SJSA1 (cell line): ENCODE measurements at regions not wholly inside any gene's neighbourhood (a gene's known extent, or its start where the extent isn't known, plus 50 kb on each side); places are given as distances from the start of the nearest gene placed in this dataset.

ENCODE experiments used
- DNase-seq, 2 experiments: peaks; one replicate each; pipeline ENCODE4 v3.0.0-alpha.2; 2015 to 2020; ENCODE audit warnings: low spot score in 2 of 2, low read depth in 1 of 2
- H3K27ac ChIP-seq: fragments of 250-450 bp; sonication (Bioruptor Pico); 2 replicates; pipeline ENCODE4 v1.5.1; 2020; ENCODE audit warnings: mild to moderate bottlenecking, moderate library complexity
- H3K27me3 ChIP-seq: fragments of 250-450 bp; sonication (Bioruptor Pico); replicated peaks from 2 replicates; pipeline ENCODE4 v1.5.1; 2020; ENCODE audit warnings: mild to moderate bottlenecking, moderate library complexity
- H3K36me3 ChIP-seq: fragments of 250-450 bp; sonication (Bioruptor Pico); 2 replicates; pipeline ENCODE4 v1.5.1; 2020; ENCODE audit warnings: mild to moderate bottlenecking
- H3K4me1 ChIP-seq: fragments of 250-450 bp; sonication (Bioruptor Pico); replicated peaks from 2 replicates; pipeline ENCODE4 v1.6.1; 2021; ENCODE audit warnings: mild to moderate bottlenecking
- H3K4me3 ChIP-seq: fragments of 250-450 bp; sonication (Bioruptor Pico); 2 replicates; pipeline ENCODE4 v1.5.1; 2020; ENCODE audit warnings: mild to moderate bottlenecking
- H3K9me3 ChIP-seq: fragments of 250-450 bp; sonication (Bioruptor Pico); replicated peaks from 2 replicates; pipeline ENCODE4 v1.5.1; 2020; ENCODE audit warnings: mild to moderate bottlenecking

DNA sequence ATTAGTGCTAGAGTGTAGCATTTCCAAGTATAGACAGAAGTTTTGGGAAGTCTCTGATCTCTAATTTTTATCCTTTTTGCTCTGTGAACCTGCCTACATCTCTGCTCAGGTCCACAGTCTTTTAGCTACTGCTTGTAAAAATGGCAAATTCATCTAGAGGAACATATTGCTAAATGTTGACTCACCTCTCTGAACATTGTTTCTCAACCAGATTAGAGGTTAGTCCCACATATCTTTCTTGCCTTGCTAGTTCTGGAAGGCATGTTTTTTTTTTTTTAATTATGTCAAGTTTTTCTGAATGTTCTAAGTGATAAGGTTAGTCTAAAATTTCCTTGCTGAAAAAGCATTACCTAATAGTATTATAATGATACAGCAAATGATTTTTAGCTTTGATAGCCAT, 2889.6 kb upstream of the PCDH20 start:
- no peaks in the 10 kb centered on the region; the same call in 1 of the 2 replicates for H3K9me3 ChIP-seq
- DNase-seq: no peak
- no peaks in the 10 kb centered on the region for H3K4me1 ChIP-seq
- H3K4me3 ChIP-seq: no peak overlapping the region
- H3K36me3 ChIP-seq: no peaks in the 10 kb centered on the region
- H3K27ac ChIP-seq: no peak overlapping the region
- no peaks in the 10 kb centered on the region for H3K27me3 ChIP-seq

DNA sequence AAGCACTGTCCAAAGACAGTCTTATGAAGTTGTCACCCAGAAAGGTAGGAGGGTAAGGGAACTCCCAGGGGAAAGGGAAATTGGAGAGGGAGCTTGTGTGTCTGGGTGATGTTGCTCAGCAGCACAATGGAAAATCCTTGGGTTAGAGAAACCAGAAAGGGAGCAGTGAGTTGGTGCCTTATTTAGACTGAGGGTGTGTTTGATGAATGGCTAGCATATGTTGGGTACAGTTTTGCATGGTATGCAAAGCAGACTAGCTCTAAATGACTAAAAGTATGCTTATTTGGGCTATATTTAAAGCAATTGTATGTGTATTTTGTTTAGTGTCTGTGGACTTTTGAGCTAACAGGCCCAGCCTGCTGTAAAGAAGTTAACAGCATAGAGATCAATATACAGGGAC, 2884.6 kb upstream of the PCDH20 start:
- Histone ChIP-seq H3K9me3 (no peaks in the 10 kb centered on the region; the same call in 1 of the 2 replicates), H3K4me1 (no peaks in the 10 kb centered on the region), H3K36me3 (no peaks in the 10 kb centered on the region), H3K27me3 (no peaks in the 10 kb centered on the region), H3K27ac (no peak overlapping the region), H3K4me3 (no peak overlapping the region)
- no peak for DNase-seq

GRCh38 chr13:64293923-64294322, 2878.3 kb upstream of the PCDH20 start:
- no peak for DNase-seq
- H3K36me3 ChIP-seq: no peaks in the 10 kb centered on the region
- no peaks in the 10 kb centered on the region for H3K27me3 ChIP-seq
- H3K9me3 ChIP-seq: no peaks in the 10 kb centered on the region
- H3K4me1 ChIP-seq: no peaks in the 10 kb centered on the region
- no peak overlapping the region for H3K27ac ChIP-seq
- no peak overlapping the region for H3K4me3 ChIP-seq

GRCh38 chr13:64289702-64290101, 2874.1 kb upstream of the PCDH20 start:
- Histone ChIP-seq H3K36me3 (no peaks in the 10 kb centered on the region), H3K4me3 (no peak overlapping the region), H3K27me3 (no peaks in the 10 kb centered on the region), H3K27ac (no peak overlapping the region), H3K4me1 (no peaks in the 10 kb centered on the region), H3K9me3 (no peaks in the 10 kb centered on the region)
- DNase-seq: no peak

DNA sequence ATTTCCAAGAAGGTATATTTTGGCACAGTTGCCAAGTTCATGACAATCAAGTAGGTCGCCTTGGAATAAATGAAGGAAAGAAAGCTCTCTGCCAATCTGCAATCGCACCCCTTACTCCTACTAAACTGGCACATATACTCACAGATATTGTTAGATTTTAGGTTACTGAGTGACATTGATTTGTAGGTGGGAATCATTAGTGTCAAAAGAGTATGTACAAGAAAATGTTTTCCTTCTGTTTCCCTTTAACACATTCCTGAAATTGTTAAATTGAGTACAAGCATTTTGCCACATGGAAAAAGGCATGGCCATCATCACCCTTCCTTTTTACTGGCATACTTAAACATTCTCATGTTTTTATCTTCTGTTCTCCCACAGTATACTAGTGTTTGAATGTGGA, 2868.3 kb upstream of the PCDH20 start:
- H3K4me3 ChIP-seq: no peak overlapping the region

DNA sequence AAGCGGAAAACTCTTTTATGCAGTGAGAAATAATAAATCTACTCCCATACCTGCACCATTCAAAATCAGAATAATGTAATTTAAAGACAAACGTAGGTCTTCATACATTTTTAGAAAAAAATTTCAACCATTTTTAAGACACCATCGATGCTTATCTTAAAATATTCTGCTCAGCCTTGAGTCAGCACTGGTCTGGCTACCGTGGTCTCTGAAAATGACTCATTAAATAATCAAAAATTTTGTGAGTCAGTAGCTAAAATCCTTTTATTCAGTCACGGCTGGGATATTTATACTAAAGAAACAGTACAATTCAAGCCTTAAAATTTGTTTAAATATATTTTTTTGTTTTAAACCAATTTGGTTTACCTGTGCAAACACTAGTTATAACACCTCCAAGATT, 2862.8 kb upstream of the PCDH20 start:
- no peak overlapping the region for H3K27ac ChIP-seq
- no peak overlapping the region for H3K4me3 ChIP-seq
- H3K9me3 ChIP-seq: no peaks in the 10 kb centered on the region
- H3K36me3 ChIP-seq: no peaks in the 10 kb centered on the region
- DNase-seq: no peak
- no peaks in the 10 kb centered on the region for H3K4me1 ChIP-seq
- no peaks in the 10 kb centered on the region for H3K27me3 ChIP-seq

More for the DNA sequence above, 2868.3 kb upstream of the PCDH20 start:
- Histone ChIP-seq H3K36me3 (no peaks in the 10 kb centered on the region), H3K4me1 (no peaks in the 10 kb centered on the region), H3K27ac (no peak overlapping the region), H3K27me3 (no peaks in the 10 kb centered on the region), H3K9me3 (no peaks in the 10 kb centered on the region)
- no peak for DNase-seq

GRCh38 chr13:64277097-64277496, 2861.4 kb upstream of the PCDH20 start:
- no peak overlapping the region for H3K27ac ChIP-seq
- DNase-seq: no peak
- no peaks in the 10 kb centered on the region for H3K9me3 ChIP-seq
- no peaks in the 10 kb centered on the region for H3K27me3 ChIP-seq
- no peak overlapping the region for H3K4me3 ChIP-seq
- no peaks in the 10 kb centered on the region for H3K36me3 ChIP-seq
- H3K4me1 ChIP-seq: no peaks in the 10 kb centered on the region

DNA sequence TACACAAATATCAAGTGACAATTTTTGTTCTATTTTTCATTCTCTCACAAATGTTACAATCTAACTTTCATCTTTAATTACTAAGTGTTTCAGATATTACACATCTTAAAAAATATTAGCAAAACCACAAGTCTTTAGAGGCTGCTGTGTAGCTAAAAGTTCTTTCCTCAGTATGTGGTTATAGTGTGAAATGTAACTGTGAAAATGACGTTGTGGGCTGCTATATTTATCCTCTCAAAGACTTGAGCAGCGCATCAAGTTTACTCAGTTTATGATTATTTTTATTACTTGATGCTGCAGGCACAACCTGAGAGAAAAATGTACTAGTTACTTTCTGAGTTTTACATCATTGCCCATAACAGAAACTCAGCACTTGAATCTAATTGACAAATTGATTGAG, 2860.6 kb upstream of the PCDH20 start:
- Histone ChIP-seq H3K9me3 (no peaks in the 10 kb centered on the region), H3K27me3 (no peaks in the 10 kb centered on the region), H3K36me3 (no peaks in the 10 kb centered on the region), H3K27ac (no peak overlapping the region), H3K4me3 (no peak overlapping the region), H3K4me1 (no peaks in the 10 kb centered on the region)
- no peak for DNase-seq

DNA sequence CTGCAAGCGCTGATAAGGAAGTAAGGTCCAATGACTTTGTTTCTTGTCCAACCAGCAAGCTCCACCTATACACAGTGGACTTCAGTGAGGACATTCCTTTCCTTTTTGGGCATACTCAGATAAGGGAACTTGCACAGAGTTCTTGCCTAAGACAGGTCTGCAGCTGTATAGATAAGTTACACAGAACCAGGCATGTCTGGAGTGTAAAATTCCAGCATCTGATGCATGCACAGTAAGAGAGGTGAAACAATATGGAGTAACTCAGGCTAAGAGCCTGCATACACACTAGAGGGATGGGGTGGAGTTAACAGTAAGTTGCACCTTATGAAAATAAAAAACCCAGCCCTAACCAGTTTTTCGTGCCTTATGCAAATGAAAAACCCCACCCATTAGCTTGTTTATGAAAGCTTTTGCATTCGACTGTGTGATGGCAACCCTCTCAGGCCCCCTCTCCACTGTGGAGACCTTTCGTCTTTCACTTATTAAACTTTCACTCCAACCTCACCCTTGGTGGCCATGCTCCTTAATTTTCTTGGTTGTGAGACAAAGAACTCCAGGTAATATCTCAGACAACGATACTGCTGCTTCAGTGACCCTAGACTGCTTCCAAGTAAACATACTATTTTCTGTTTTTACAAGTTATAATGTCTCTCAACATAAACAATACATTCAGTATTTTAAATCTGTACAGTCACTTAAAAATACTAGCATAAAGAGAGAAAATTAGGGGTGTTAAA, 2859.0 kb upstream of the PCDH20 start:
- H3K9me3 ChIP-seq: no peaks in the 10 kb centered on the region
- no peak for DNase-seq
- no peaks in the 10 kb centered on the region for H3K27me3 ChIP-seq
- H3K36me3 ChIP-seq: no peaks in the 10 kb centered on the region
- H3K27ac ChIP-seq: no peak overlapping the region
- H3K4me1 ChIP-seq: no peaks in the 10 kb centered on the region
- no peak overlapping the region for H3K4me3 ChIP-seq

DNA sequence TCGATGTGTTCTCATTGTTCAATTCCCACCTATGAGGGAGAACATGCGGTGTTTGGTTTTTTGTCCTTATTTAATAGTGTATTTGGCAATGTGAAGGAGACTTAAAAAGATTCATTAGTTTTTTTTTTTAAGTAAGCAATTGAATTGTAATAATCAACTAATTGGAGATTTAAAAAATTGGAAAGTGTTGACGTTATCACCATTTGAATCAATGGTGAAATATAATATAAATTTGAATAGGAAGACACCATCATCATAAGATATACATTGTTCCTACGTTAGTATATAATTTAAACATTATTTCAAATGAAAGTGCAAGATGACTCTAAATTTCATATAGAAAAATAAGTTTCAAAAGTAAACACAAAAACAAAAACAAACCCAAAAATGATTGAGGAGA, 2858.1 kb upstream of the PCDH20 start:
- H3K27ac ChIP-seq: no peak overlapping the region
- no peak for DNase-seq
- H3K4me3 ChIP-seq: no peak overlapping the region
- H3K4me1 ChIP-seq: no peaks in the 10 kb centered on the region
- H3K27me3 ChIP-seq: no peaks in the 10 kb centered on the region
- H3K36me3 ChIP-seq: no peaks in the 10 kb centered on the region
- H3K9me3 ChIP-seq: no peaks in the 10 kb centered on the region

- no peaks in the 10 kb centered on the region for H3K36me3 ChIP-seq
- DNase-seq: no peak
- no peaks in the 10 kb centered on the region for H3K9me3 ChIP-seq
- H3K27me3 ChIP-seq: no peaks in the 10 kb centered on the region
- H3K27ac ChIP-seq: no peak overlapping the region
- H3K4me3 ChIP-seq: no peak overlapping the region
- H3K4me1 ChIP-seq: no peaks in the 10 kb centered on the region
Observed at GRCh38 chr13:64272681-64273080, 2857.0 kb upstream of the PCDH20 start.

GRCh38 chr13:64266024-64266423, 2850.4 kb upstream of the PCDH20 start:
- DNase-seq: no peak
- no peak overlapping the region for H3K4me3 ChIP-seq
- H3K4me1 ChIP-seq: no peaks in the 10 kb centered on the region
- H3K9me3 ChIP-seq: no peaks in the 10 kb centered on the region
- no peak overlapping the region for H3K27ac ChIP-seq
- no peaks in the 10 kb centered on the region for H3K27me3 ChIP-seq
- no peaks in the 10 kb centered on the region for H3K36me3 ChIP-seq

DNA sequence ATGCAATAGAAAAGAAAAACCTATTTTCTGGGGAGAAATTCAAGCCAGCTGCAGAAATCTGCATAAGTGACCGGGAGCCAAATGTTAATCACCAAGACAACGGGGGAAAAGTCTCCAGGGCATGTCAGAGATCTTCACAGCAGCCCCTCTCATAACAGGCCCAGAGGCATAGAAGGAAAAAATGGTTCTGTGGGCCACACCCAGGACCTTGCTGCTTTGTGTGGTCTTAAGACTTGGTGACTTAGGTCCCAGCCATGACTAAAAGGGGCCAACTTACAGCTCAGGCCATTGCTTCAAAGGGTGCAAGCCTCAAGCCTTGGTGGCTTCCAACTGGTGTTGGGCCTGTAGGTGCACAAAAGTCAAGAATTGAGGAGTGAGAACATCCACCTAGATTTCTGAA, 2847.6 kb upstream of the PCDH20 start:
- H3K4me1 ChIP-seq: no peaks in the 10 kb centered on the region
- H3K36me3 ChIP-seq: no peaks in the 10 kb centered on the region
- H3K27me3 ChIP-seq: no peaks in the 10 kb centered on the region
- DNase-seq: no peak
- no peaks in the 10 kb centered on the region for H3K9me3 ChIP-seq
- H3K27ac ChIP-seq: no peak overlapping the region
- H3K4me3 ChIP-seq: no peak overlapping the region

DNA sequence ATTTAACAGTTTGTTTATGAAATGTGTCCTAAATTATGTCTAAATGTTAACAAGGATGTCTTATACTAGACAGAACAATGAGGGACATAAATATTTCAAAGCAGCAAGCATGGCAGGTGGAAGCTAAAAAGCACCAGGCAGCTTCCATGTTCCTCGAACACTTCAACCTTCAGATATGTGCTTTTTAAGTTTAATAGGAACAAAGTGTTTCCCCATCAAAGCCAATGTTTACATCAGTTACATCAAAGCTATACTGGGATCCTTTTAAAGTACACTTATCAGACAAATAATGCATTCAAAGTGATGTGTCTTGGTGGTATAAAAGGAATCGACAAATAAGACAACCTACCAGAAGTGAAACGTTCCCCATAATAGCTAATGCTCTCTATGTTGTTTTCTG, 2841.1 kb upstream of the PCDH20 start:
- Histone ChIP-seq H3K4me3 (no peak overlapping the region), H3K27ac (no peak overlapping the region)
- DNase-seq: no peak

GRCh38 chr13:64255988-64256387, 2840.3 kb upstream of the PCDH20 start:
- no peak overlapping the region for H3K27ac ChIP-seq

More for the DNA sequence above, 2841.1 kb upstream of the PCDH20 start:
- Histone ChIP-seq H3K36me3 (no peaks in the 10 kb centered on the region), H3K27me3 (no peaks in the 10 kb centered on the region), H3K9me3 (no peaks in the 10 kb centered on the region), H3K4me1 (no peaks in the 10 kb centered on the region)

More at GRCh38 chr13:64255988-64256387, 2840.3 kb upstream of the PCDH20 start:
- no peaks in the 10 kb centered on the region for H3K27me3 ChIP-seq
- H3K4me3 ChIP-seq: no peak overlapping the region
- H3K9me3 ChIP-seq: no peaks in the 10 kb centered on the region
- DNase-seq: no peak
- no peaks in the 10 kb centered on the region for H3K36me3 ChIP-seq
- no peaks in the 10 kb centered on the region for H3K4me1 ChIP-seq
